WI38 (cell line): ENCODE measurements at regions not wholly inside any gene's neighbourhood (a gene's known extent, or its start where the extent isn't known, plus 50 kb on each side); places are given as distances from the start of the nearest gene placed in this dataset.

Experiments
- H3K4me3 ChIP-seq: 2 replicates; pipeline ENCODE4 v1.5.1; 2011; ENCODE audit warnings: low read depth, mild to moderate bottlenecking, control low read depth, low read length
- CTCF ChIP-seq: IDR thresholded peaks from 2 replicates; pipeline ENCODE4 v1.5.1; 2012; ENCODE audit warnings: low read depth, mild to moderate bottlenecking, control low read depth, low read length

GRCh38 chr2:150555611-150556356, 68.3 kb upstream of the RND3 start:
- no peak for TF ChIP-seq CTCF
- H3K4me3 ChIP-seq: no peak overlapping the region

GRCh38 chr2:150554046-150554445, 66.6 kb upstream of the RND3 start:
- no peak for TF ChIP-seq CTCF
- H3K4me3 ChIP-seq: no peak overlapping the region

- H3K4me3 ChIP-seq: no peak overlapping the region
- TF ChIP-seq CTCF: no peak
Measured at GRCh38 chr2:150552041-150552820, 64.8 kb upstream of the RND3 start.

DNA sequence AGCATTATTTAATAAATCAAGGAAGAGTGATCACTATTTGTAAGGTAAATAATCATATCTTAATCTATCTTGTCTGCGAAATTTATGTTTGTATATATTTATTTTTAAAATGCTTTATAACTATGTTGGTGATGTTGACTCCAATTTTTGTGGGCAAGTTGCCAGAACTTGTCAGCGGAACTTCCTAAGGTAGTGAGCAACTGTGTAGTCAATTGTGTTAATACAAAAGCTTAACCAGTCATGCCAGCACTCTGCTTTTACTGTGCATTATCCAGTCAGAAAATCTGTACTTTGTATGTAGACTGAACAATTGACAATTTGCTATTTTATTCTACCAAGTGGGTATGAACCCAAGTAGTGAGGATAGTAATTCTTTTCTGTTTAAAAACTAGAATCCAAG, 61.9 kb upstream of the RND3 start:
- no peak for TF ChIP-seq CTCF

GRCh38 chr2:150548527-150548926, 61.1 kb upstream of the RND3 start:
- TF ChIP-seq CTCF: peak; percentile 40
- no peak overlapping the region for H3K4me3 ChIP-seq

More for the DNA sequence above, 61.9 kb upstream of the RND3 start:
- no peak overlapping the region for H3K4me3 ChIP-seq

GRCh38 chr2:150545916-150546315, 58.4 kb upstream of the RND3 start:
- TF ChIP-seq CTCF: no peak
- H3K4me3 ChIP-seq: no peak overlapping the region

- TF ChIP-seq CTCF: no peak
- H3K4me3 ChIP-seq: no peak overlapping the region
Measured at GRCh38 chr2:150544731-150545130, 57.3 kb upstream of the RND3 start.
